ENCODE measurements at regions not wholly inside any gene's neighbourhood (a gene's known extent, or its start where the extent isn't known, plus 50 kb on each side); places are given as distances from the start of the nearest gene placed in this dataset.

DNA sequence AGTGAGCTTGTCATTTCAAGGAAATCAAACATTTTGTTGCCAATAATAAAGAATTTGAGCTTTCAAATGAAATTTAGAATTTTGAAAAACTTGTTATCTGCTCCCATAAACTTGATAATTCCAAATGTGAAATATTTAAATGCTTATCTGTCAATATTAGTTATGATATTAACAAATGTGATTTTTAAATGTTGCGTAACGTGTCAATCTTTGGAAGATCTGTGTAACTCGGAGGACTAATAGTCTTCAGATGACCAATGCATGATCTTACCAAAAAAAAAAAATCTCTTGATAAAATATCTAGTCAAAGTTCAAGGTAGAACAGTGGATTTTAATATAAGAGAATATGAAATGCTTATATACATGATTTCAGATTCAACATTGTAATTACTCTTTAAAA is 274.5 kb upstream of the HSF2 start:
- no peaks in the 10 kb centered on the region for H3K9me3 Mint-ChIP-seq
- no peak overlapping the region for H3K27ac Mint-ChIP-seq
- no peak for DNase-seq
- H3K27me3 Mint-ChIP-seq (ENCODE audit: low read depth, poor library complexity) = peaks cover 2% of the 10 kb centered on the region
- H3K4me3 Mint-ChIP-seq = no peak overlapping the region
- no peaks in the 10 kb centered on the region for H3K4me1 Mint-ChIP-seq
- no peaks in the 10 kb centered on the region for H3K36me3 Mint-ChIP-seq (ENCODE audit: low read depth)
- TF ChIP-seq, protein P1, sequence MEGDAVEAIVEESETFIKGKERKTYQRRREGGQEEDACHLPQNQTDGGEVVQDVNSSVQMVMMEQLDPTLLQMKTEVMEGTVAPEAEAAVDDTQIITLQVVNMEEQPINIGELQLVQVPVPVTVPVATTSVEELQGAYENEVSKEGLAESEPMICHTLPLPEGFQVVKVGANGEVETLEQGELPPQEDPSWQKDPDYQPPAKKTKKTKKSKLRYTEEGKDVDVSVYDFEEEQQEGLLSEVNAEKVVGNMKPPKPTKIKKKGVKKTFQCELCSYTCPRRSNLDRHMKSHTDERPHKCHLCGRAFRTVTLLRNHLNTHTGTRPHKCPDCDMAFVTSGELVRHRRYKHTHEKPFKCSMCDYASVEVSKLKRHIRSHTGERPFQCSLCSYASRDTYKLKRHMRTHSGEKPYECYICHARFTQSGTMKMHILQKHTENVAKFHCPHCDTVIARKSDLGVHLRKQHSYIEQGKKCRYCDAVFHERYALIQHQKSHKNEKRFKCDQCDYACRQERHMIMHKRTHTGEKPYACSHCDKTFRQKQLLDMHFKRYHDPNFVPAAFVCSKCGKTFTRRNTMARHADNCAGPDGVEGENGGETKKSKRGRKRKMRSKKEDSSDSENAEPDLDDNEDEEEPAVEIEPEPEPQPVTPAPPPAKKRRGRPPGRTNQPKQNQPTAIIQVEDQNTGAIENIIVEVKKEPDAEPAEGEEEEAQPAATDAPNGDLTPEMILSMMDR (IDR thresholded peaks at IDR 0.05) = no peak

DNA sequence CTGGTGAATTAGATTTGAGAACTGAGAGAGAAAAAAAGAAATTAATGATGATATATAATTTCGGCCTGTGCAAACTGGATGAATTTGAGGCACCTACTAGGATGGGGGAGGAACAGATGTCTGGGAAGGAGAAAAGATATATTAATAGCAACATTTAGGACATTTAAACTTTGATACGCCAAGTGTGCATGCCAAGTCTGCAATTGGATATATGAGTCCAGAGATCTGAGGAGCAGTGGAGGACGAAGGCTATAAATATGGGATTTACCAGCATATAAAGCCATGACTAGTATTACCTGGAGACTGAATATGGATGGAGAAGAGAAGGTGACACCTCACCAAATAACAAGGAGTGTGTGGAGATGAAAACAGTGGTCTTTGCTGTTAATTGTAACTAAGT is 272.6 kb upstream of the HSF2 start:
- H3K9me3 Mint-ChIP-seq = no peaks in the 10 kb centered on the region
- DNase-seq = no peak
- no peak overlapping the region for H3K27ac Mint-ChIP-seq
- H3K36me3 Mint-ChIP-seq (ENCODE audit: low read depth) = no peaks in the 10 kb centered on the region
- H3K4me1 Mint-ChIP-seq = no peaks in the 10 kb centered on the region
- H3K27me3 Mint-ChIP-seq (ENCODE audit: low read depth, poor library complexity) = peaks cover 2% of the 10 kb centered on the region
- TF ChIP-seq, protein P1 (IDR thresholded peaks at IDR 0.05) = no peak
- no peak overlapping the region for H3K4me3 Mint-ChIP-seq

DNA sequence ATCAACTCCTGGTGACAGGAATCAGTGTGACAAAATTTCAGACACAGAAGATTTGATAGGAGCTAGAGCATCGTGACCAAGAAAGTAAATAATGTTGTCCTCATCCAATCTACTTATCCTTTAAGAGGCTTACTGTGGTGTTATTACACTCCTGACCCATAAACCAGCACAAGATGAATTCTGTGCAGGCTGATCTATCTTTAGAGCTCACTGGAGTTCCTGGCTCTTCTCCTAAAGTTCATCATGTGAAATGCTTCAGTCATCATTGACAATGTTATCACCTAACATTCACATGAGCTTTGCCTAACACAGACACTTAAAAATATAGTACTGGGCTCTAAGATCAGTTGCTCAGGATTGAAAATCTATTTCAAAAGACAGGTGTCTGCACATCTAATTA is 271.0 kb upstream of the HSF2 start:
- TF ChIP-seq, protein P1 (IDR thresholded peaks at IDR 0.05) = no peak
- no peaks in the 10 kb centered on the region for H3K9me3 Mint-ChIP-seq
- no peak for DNase-seq
- no peak overlapping the region for H3K4me3 Mint-ChIP-seq
- no peak overlapping the region for H3K27ac Mint-ChIP-seq
- H3K4me1 Mint-ChIP-seq = no peaks in the 10 kb centered on the region
- H3K36me3 Mint-ChIP-seq (ENCODE audit: low read depth) = no peaks in the 10 kb centered on the region
- H3K27me3 Mint-ChIP-seq (ENCODE audit: low read depth, poor library complexity) = peaks cover 2% of the 10 kb centered on the region

DNA sequence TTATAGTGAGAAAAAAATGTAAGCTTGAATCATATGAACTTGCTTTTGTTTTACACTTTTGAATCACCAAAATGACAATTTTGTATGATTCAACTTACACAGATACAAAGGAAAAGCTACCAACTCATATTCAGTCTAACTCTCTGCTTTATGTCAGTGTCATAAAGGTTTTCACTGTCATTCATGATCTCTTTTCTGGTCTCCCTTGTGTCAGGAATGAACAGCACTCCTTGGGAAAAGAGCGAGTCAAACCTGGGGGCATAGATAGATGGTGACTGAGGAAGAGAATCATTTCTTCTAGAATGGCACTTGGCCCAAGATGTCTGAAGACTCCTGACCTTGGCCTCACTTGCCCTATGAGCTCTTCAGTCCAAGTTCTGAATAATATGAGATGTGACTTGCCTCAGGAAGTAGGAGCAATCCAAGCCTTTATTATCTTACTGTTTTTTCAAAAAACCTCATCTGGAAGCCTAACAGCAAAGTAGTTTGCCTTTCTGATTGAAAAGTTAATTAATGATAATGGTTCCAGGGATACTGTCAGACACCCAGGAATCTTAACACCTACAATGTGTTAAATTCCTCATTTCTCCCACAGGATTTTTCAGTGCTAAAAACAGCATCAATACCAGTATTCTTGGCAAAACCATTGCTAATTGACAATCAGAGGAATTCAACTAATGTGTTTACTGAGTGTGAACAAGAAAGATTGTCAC is 270.0 kb upstream of the HSF2 start:
- Mint-ChIP-seq H3K9me3 (no peaks in the 10 kb centered on the region), H3K27ac (no peak overlapping the region), H3K4me1 (no peaks in the 10 kb centered on the region), H3K27me3 (ENCODE audit: low read depth, poor library complexity) (peaks cover 2% of the 10 kb centered on the region), H3K36me3 (ENCODE audit: low read depth) (no peaks in the 10 kb centered on the region), H3K4me3 (no peak overlapping the region)
- TF ChIP-seq, protein P1 (IDR thresholded peaks at IDR 0.05) = no peak
- no peak for DNase-seq

DNA sequence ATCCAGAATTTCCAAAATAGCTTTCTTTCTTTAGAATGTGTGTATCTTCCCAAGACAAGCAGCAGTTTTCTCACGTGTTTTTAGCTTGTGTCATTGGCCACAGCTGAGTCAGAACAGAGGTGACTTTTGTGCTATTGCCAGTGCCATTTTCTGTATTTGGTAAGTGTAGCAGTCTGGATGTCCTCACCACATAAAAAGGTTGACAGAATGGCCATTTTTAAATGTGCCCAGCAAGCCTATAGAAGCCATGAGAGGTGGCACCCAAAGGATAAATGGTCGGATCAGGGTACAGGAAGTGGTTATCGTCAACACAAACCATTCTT is 269.5 kb upstream of the HSF2 start:
- DNase-seq = no peak
- TF ChIP-seq, protein P1 (IDR thresholded peaks at IDR 0.05) = no peak
- H3K4me3 Mint-ChIP-seq = no peak overlapping the region
- no peaks in the 10 kb centered on the region for H3K4me1 Mint-ChIP-seq
- H3K36me3 Mint-ChIP-seq (ENCODE audit: low read depth) = no peaks in the 10 kb centered on the region
- no peak overlapping the region for H3K27ac Mint-ChIP-seq
- H3K27me3 Mint-ChIP-seq (ENCODE audit: low read depth, poor library complexity) = peaks cover 2% of the 10 kb centered on the region
- no peaks in the 10 kb centered on the region for H3K9me3 Mint-ChIP-seq

DNA sequence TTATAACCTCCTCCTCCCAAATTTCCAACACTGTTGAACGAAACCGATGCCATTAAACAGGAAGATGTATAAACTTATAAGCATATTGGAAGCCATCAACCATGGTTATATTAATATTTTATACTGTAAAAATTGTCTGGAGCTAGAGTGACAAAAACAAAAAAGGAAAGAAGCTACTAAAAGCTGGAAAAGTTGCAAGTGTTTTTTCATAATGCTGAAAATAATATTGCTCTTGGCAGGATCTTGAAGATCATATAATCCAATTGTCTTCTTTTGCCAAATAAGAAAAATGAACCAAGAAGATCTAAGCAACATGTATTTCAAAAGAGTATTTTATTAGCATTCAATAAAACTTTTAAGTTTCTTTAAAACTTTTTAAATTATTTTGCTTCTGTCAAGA is 268.9 kb upstream of the HSF2 start:
- Mint-ChIP-seq H3K4me3 (no peak overlapping the region), H3K27ac (no peak overlapping the region), H3K27me3 (ENCODE audit: low read depth, poor library complexity) (peaks cover 2% of the 10 kb centered on the region), H3K36me3 (ENCODE audit: low read depth) (no peaks in the 10 kb centered on the region), H3K9me3 (no peaks in the 10 kb centered on the region), H3K4me1 (no peaks in the 10 kb centered on the region)
- TF ChIP-seq, protein P1 (IDR thresholded peaks at IDR 0.05) = no peak
- no peak for DNase-seq

Data from nephron progenitor cell (in vitro differentiated cells).